ENCODE measurements at regions not wholly inside any gene's neighbourhood (a gene's known extent, or its start where the extent isn't known, plus 50 kb on each side); places are given as distances from the start of the nearest gene placed in this dataset.

DNA sequence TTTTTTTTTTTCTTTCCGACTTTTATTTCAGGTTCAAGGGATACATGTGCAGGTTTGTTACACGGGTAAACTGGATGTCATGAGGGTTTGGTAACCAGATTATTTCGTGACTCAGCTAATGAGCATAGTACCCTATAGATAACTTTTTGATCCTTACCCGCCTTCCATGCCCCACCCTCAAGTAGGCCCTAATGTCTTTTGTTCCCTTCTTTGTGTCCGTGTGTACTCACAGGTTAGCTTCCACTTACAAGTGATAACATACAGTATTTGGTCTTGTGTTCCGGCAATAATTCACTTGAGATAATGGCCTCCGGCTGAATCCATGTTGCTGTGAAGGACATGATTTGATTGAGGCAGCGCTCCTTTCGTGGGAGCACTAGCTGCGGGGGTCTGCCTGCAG, 402.8 kb upstream of the SGO1 start:
- Histone ChIP-seq H4K5ac (ENCODE audit: insufficient read length, low read depth, low read length) (no peak overlapping the region), H2AK5ac (ENCODE audit: low read depth, low read length) (no peak overlapping the region), H3K79me1 (ENCODE audit: low read depth, low read length) (no peaks in the 10 kb centered on the region), H3K9ac (replicated peaks in 1 of 4; ENCODE audit: extremely low read depth in 1 of 4, low read depth in 3 of 4, low read length in 3 of 4) (no peak overlapping the region), H3K36me3 (ENCODE audit: control insufficient read depth in 2 of 4, insufficient read depth in 4 of 4, low read length in 3 of 4) (no peaks in the 10 kb centered on the region), H3K79me2 (ENCODE audit: control insufficient read depth in 1 of 2, insufficient read depth in 2 of 2, low read length in 2 of 2) (no peaks in the 10 kb centered on the region), H3K56ac (replicated peaks; ENCODE audit: insufficient read length, low read depth, low read length) (no peak overlapping the region), H3K4ac (replicated peaks; ENCODE audit: insufficient read length, low read depth, low read length) (no peak overlapping the region), H4K20me1 (replicated peaks in 1 of 2; ENCODE audit: control insufficient read depth in 1 of 2, insufficient read depth in 2 of 2, low read length in 2 of 2) (no peaks in the 10 kb centered on the region), H2BK120ac (replicated peaks; ENCODE audit: low read depth, low read length) (no peak overlapping the region), H3K4me3 (ENCODE audit: extremely low read depth in 1 of 4, insufficient read depth in 2 of 4, low read depth in 3 of 4, low read length in 4 of 4) (no peak overlapping the region), H2BK20ac (ENCODE audit: low read length) (no peak overlapping the region), H2AFZ (ENCODE audit: low read length) (no peak overlapping the region), H3K4me2 (ENCODE audit: insufficient read depth in 1 of 2, low read depth in 2 of 2, low read length in 2 of 2) (no peak overlapping the region), H2BK15ac (ENCODE audit: low read length) (no peak overlapping the region), H3K23ac (ENCODE audit: insufficient read length) (no peak overlapping the region), H3K9me3 (ENCODE audit: insufficient read depth in 2 of 2, low read depth in 1 of 2, low read length in 1 of 2) (no peaks in the 10 kb centered on the region), H3K4me1 (replicated peaks in 1 of 4; ENCODE audit: control insufficient read depth in 3 of 4, insufficient read depth in 4 of 4, low read length in 3 of 4) (no peaks in the 10 kb centered on the region), H3K14ac (ENCODE audit: insufficient read length) (no peak overlapping the region), H2BK5ac (ENCODE audit: low read depth, low read length) (no peak overlapping the region), H3K27ac (ENCODE audit: low read depth, low read length) (no peak overlapping the region), H3K23me2 (ENCODE audit: low read depth, low read length) (no peaks in the 10 kb centered on the region), H4K8ac (ENCODE audit: extremely low read depth, insufficient read depth, low read length) (no peak overlapping the region), H3K27me3 (replicated peaks in 1 of 4; ENCODE audit: control insufficient read depth in 3 of 4, extremely low read depth in 1 of 4, insufficient read depth in 3 of 4, low read length in 3 of 4) (peaks cover 0 to 1% (median 0%) of the 10 kb centered on the region in 4 experiments; a peak in 1 of 7 replicates), H2BK12ac (ENCODE audit: low read depth, low read length) (no peak overlapping the region), H3K18ac (ENCODE audit: extremely low read depth, low read length) (no peak overlapping the region), H4K91ac (replicated peaks; ENCODE audit: insufficient read length, low read length) (no peak overlapping the region)
- ChIA-PET CTCF (ENCODE audit: partially characterized antibody) (interaction anchor here (0.6 kb wide), 1 partner anchor 1416 kb away, joined by 3 read pairs; no protein-coding TSS in a partner anchor), POLR2A (ENCODE audit: partially characterized antibody) (no interaction called here)
- 92% methylated on average over 10 of the region's 10 CpGs; no CpG with 5 or more reads in 1 of the 2 experiments for WGBS, 2 experiments (ENCODE audit: extremely low coverage in 1 of 2, insufficient coverage in 1 of 2, insufficient read length in 1 of 2, insufficient replicate concordance in 2 of 2, low coverage in 1 of 2, low lambda C conversion rate in 2 of 2, missing lambda C conversion rate in 1 of 2)
- no peak for DNase-seq (ENCODE audit: low read depth in 1 of 2, low spot score in 2 of 2)
- TF ChIP-seq KDM4A (IDR thresholded peaks at IDR 0.05; ENCODE audit: low read depth, low read length, severe bottlenecking) (no peak), TEAD4 (IDR thresholded peaks at IDR 0.05; ENCODE audit: low read depth, low read length) (no peak), RAD21 (IDR thresholded peaks at IDR 0.05 in 1 of 2, conservative IDR thresholded peaks at IDR 0.05 in 1 of 2; ENCODE audit: low read depth in 2 of 2, low read length in 2 of 2) (no peak), JUND (IDR thresholded peaks at IDR 0.05; ENCODE audit: low read length) (no peak), SP2 (IDR thresholded peaks at IDR 0.05; ENCODE audit: low read length) (no peak), POU5F1 (IDR thresholded peaks at IDR 0.05; ENCODE audit: low read depth, low read length) (no peak), SIRT6 (IDR thresholded peaks at IDR 0.05; ENCODE audit: low read length) (no peak), NANOG (IDR thresholded peaks at IDR 0.05; ENCODE audit: insufficient read depth, low read depth, low read length, poor library complexity, severe bottlenecking) (no peak), EP300 (IDR thresholded peaks at IDR 0.05; ENCODE audit: borderline replicate concordance in 1 of 2, low read depth in 2 of 2, low read length in 2 of 2) (no peak), PHF8 (conservative IDR thresholded peaks at IDR 0.05; ENCODE audit: low read depth, low read length) (no peak)
- TF ChIP-seq, protein P1, sequence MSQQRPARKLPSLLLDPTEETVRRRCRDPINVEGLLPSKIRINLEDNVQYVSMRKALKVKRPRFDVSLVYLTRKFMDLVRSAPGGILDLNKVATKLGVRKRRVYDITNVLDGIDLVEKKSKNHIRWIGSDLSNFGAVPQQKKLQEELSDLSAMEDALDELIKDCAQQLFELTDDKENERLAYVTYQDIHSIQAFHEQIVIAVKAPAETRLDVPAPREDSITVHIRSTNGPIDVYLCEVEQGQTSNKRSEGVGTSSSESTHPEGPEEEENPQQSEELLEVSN (IDR thresholded peaks at IDR 0.05), result no peak
- no peak for FAIRE-seq
